GM19438 (cell line): ENCODE measurements at regions not wholly inside any gene's neighbourhood (a gene's known extent, or its start where the extent isn't known, plus 50 kb on each side); places are given as distances from the start of the nearest gene placed in this dataset.
"Not testable (repeated sequence)": the region's sequence is repeated elsewhere in the genome, so short reads cannot be mapped to it uniquely, and the experiment has no call there.

Experiments
- ATAC-seq: cut with Tn5 transposase; IDR thresholded peaks from one replicate; pipeline ENCODE4 v1.9.1; 2021; ENCODE audit warnings: low read depth; ENCODE audit not compliant: unreplicated experiment

GRCh38 chr10:4162571-4163286, 377.7 kb upstream of the KLF6 start:
- ATAC-seq = no peak

GRCh38 chr10:4159173-4159572, 374.2 kb upstream of the KLF6 start:
- ATAC-seq = no peak

GRCh38 chr10:4154191-4154715, 369.2 kb upstream of the KLF6 start:
- ATAC-seq = no peak

DNA sequence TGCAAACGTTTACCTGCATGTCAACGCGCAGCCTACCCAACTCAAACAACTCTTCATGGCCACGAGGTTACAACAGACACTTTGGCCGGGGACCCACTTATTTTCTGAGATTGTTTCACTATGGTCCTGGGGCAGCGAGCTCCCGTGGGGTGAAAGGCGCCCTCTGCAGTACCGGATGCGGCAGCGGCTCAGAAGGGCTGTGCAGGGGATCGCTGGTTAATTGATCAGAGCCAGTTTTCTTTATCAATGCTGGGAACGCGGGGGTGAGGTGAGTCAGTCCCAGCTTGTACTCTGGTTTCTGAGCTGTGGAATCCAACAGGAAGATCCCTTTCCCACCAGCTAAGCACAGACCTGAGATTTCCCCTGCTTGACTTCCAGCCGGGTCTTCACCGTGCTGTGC, 366.5 kb upstream of the KLF6 start:
- no peak for ATAC-seq

DNA sequence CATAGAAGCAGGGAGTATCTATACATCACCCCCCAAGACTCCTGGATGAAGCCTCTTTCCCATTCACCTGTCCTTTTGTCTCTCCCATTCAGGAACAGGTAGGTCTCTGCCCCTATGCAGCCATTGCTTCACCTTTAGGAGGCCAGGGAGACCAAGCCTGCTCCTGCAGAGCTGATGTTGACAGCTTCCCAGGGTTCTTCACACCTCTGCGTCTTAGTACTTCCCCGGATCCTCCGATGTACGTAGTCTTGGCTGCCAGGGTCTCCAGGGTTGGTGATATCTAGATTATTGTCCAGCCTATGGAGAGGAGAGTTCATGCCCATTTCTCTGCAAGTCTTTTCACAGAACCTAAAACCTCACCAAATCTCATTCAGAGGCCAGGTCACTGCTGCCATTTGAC, 365.7 kb upstream of the KLF6 start:
- ATAC-seq = no peak

- not testable (repeated sequence) for ATAC-seq
These were observed 364.5 kb upstream of the KLF6 start for GRCh38 chr10:4149460-4149859.

- no peak for ATAC-seq
These were observed 362.2 kb upstream of the KLF6 start for GRCh38 chr10:4147245-4147644.

DNA sequence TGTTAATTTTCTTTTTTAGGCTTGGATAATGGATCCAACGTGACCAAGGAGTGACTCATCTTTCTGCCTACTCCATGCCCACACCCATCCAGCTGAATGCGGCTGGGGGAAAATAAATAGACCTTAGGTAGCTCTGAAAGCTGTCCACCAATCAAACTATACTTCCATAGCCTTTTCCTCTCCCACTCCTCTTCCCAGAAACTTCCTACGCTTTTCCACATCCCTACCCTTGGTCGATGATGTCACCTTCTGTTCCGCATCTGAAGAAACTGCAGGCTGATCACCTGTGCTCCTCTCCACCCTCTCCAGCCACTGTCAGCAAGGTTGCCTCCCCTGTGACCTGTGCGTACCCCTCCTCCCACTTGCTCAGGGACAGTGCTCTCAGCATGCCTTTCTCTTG, 359.8 kb upstream of the KLF6 start:
- ATAC-seq = no peak

DNA sequence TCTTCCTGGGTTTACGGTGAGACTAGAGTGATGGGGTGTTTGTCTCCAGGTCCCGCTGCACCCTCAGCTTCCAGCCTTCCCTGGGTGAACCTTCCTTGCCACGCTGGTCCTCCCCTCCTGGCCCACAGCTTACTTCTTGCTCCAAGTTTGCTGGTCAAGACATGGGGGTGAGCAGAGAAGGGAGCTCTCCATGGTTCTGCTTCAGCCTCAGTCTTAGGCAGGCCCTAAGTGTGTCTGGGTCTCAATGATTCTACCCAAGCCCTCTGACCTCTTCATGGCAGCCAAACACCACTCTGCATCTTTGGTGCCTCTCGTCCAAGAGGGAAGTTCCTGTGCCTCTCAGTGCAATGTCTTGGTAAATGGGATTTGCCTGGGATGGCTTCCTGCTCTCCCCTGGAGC, 356.5 kb upstream of the KLF6 start:
- no peak for ATAC-seq

DNA sequence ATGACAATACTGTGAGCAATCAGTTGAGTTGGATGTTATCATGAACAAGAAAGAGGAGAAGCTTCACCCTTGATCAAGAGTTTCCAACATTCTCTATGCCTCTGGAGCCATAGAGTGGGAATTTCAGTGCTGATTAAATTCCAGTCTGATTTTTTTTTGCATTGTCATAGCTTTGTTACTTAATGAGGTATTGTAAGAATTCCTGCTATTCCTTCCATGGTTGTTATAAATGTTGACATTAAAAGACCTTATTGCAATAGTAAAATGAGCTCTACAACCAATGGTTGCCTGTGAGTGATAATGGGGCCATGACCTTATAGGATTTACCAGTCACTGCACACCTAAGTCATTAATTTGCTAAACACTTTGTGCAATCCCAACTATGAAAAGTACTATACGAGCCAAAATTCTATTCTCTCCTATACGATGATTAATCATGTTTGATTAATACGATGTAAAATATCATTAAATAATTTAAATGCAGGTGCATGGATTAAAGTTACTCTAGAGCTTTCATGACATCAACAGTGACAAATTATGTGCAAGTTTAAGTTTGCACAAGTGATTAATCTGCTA, 353.2 kb upstream of the KLF6 start:
- ATAC-seq = no peak

DNA sequence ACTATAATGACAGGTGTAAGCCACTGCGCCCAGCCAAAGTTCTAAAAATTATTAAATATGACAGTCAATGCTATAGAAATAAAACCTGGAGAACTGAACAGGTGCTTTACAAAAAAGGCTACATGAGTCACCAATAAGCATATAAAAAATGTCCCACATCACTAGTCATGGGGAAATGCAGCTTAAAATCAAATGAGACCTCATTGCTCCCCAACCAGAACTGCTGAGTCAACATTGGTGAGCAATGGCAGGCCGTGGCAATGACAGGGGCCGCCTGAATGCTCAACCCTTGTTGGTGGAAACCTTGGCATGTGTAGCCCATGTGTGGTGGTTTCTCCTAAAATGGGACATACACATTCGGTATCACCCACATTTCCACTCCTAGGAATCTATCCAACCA, 352.3 kb upstream of the KLF6 start:
- ATAC-seq = no peak

- ATAC-seq = peak; percentile 91
These were observed 351.1 kb upstream of the KLF6 start for GRCh38 chr10:4136121-4136520.

GRCh38 chr10:4132216-4132556, 347.2 kb upstream of the KLF6 start:
- ATAC-seq = no peak

- peak; percentile 50 for ATAC-seq
These were observed 346.6 kb upstream of the KLF6 start for GRCh38 chr10:4131407-4132215.

DNA sequence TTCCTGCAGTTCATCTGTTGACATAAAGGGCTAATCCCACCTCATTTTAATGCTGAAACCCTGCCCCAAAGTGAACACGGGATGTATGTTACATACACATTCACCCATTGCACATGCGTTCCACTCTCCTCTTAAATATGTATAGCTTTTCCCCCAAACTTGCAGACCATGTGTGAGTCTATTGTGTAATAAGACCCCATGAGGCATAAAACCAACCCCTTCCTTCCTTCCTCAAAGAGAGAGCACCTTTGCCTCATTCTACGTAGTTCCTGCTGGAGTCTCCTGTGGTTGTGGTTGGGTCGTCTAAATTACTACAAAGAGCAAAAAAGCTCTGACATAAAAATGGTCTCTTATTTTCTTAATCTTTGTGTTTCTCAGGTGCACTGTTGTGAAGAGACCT, 345.7 kb upstream of the KLF6 start:
- no peak for ATAC-seq

- ATAC-seq = no peak
These were observed 345.0 kb upstream of the KLF6 start for GRCh38 chr10:4129866-4130477.

GRCh38 chr10:4127518-4128315, 342.7 kb upstream of the KLF6 start:
- peak; percentile 66 for ATAC-seq

DNA sequence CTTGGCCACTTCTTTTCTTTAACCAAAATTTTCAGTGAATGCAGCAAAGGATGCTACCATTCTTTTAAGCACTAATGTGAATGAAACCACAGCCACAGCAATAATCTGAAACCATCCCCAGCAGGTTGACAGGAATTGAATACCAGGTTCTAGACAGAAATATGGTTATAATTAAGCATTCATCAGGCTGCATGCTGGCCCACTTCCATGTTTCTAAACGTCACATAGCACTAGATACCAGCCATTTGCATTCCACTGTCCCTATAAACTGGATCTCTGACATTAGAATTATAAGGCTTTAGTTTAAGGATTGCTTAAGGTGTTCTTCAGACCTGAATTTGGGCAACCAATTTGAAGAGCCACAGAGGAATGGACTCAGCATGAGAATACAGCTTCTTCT, 340.8 kb upstream of the KLF6 start:
- ATAC-seq = no peak

DNA sequence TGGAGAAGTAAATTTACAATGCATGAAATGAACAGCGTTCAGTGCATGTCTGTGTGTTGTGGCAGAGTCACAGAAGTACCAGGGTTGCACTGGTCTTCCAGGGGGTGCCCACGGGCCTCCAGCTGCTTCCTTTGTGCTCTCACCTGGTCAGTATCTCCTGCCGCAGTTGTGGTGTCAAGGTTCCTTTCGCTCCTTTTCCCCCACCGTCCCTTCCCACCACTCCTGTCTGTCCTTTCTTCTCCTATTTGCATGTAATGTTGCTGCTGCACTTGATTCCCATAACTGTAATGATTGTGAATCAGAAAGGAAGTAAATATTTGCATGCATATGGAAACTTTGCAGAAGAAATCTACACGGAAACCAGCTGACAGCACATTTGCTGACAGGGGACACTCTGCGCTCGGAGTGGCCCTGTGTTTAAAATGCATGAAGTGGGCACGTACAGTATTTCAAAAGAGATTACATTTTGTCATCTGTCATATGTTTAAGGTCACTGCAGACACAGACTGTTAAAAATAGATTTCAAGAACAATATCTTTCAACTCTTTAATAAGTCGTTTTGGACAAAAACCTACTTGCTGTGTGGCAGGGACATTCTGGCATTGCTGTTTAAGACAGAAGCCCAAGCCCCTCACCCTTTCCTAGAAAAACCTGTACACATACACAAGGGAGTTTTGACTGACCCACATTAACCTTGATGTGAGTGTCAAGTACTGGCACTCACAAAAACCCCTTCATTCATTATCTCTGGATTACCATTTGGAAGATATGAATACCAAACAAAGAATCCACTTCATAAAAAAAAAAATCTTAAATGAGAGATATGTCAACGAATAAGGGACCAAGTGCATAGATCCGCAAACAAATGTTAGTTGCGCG, 336.7 kb upstream of the KLF6 start:
- ATAC-seq = peak; percentile 64
